ENCODE measurements at regions not wholly inside any gene's neighbourhood (a gene's known extent, or its start where the extent isn't known, plus 50 kb on each side); places are given as distances from the start of the nearest gene placed in this dataset.
A peak's percentile ranks its signal among the peaks of the same experiment; 100 is the strongest.

GRCh38 chr1:76759171-76759860, 108.0 kb upstream of the ST6GALNAC5 start:
- DNase-seq, result peak in 20 of 42 donors; percentile 10 to 71 (median 30)
- intact Hi-C loops (cut with DNase I), result no loop called here

GRCh38 chr1:76759950-76760349, 107.3 kb upstream of the ST6GALNAC5 start:
- DNase-seq, result peak in 2 of 42 donors; percentile 6 to 25
- intact Hi-C loops (cut with DNase I), result no loop called here

DNA sequence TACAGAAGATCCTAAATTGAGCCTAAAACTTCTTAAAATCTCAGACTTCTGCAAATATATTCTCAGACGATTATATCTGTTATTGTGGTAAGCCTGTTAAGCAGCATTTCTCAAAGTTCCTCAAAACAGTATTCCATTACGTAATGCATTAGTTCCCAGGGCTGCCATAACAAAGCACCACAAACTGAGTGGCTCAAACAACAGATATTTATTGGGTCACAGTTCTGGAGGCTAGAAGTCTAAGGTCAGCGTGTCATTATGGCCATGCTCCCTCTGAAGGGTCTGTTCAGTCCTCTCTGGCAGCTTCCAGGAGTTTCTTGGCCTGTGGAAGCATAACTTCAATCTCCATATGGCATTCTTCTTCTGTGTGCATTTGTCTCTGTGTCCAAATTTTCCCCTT, 103.5 kb upstream of the ST6GALNAC5 start:
- DNase-seq, result no peak
- intact Hi-C loops (cut with DNase I), result no loop called here

GRCh38 chr1:76764638-76765454, 102.4 kb upstream of the ST6GALNAC5 start:
- DNase-seq, result peak in 40 of 42 donors; percentile 9 to 70 (median 45)
- intact Hi-C loops (cut with DNase I), result no loop called here

DNA sequence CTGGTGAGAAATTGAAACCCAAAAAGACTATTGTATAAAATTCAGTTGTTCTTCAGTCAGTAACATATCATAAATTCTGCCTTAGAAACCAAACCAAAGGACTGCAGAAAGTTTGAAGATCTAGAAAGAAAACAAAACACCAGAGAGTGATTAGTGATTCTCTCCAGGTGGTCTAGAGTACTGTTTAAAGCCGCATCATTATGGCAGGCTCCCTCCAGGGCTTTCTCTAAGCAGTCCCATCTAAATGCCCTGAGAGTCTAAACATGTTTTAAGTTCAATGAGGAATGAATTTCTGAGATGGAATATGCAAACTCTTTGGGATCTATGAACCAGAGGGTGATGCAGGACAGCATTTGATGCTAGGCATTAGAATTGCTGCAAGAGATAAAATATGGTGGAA, 100.9 kb upstream of the ST6GALNAC5 start:
- no peak for DNase-seq
- intact Hi-C loops (cut with DNase I), result no loop called here

DNA sequence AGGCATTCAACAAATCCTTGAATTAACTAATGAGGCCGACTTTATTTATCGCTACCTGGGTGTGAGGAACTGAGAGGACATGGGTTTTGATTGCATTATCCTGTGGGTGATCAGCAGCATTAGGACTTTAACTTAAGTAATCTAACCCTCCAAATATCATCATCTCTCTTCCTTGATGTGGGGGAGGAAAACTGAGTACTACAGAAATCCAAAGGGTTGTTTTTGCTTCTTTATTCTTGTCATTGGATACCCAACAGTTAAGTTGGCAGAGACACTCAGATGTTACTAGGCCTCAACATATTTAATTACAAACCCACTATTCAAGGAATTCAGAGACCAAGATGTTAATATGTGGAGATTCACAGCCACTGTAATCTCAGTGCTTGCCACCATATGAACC, 97.4 kb upstream of the ST6GALNAC5 start:
- no peak for DNase-seq
- intact Hi-C loops (cut with DNase I), result no loop called here

DNA sequence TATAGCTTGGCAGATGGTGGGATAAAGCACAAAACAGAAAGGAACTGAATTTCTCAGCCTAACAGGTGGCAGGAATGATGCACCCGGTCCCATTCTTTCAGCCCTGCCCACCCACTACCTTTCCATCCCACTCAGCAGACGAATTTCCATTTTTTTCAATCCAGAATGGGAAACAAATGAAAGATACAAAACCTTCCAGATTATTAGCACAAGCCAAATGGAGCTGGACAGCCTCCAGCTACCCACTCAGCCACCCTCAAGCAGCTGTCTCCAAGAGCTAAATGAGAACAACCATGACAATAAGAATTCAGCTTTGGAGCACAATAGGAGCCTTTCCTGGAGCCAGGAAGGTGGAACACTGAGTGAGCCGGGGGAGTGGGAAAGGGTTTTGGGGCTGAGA, 96.3 kb upstream of the ST6GALNAC5 start:
- intact Hi-C loops (cut with DNase I), result no loop called here
- peak in 14 of 42 donors; percentile 8 to 61 (median 24) for DNase-seq

- no peak for DNase-seq
- intact Hi-C loops (cut with DNase I), result no loop called here
Observed at GRCh38 chr1:76781447-76781846, 85.8 kb upstream of the ST6GALNAC5 start.

DNA sequence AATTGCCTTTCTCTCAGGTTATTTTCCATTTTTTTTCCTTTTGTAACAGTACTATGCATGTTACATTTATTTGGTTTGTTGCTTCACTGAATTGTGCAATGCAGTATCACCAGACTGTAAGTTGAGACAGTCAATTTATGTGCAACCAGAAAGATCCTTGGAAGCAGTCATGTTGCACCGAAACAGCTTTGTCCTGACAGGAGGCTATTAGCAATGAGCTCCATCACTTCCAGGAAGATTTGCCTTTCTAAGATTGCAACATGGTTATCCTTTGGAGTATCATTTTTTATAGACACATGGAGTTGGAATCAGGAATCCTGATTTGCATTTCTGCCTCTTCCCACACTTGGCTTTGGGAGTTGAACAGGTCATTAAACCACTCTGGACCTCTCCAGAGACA, 84.5 kb upstream of the ST6GALNAC5 start:
- intact Hi-C loops (cut with DNase I), result no loop called here
- DNase-seq, result no peak

DNA sequence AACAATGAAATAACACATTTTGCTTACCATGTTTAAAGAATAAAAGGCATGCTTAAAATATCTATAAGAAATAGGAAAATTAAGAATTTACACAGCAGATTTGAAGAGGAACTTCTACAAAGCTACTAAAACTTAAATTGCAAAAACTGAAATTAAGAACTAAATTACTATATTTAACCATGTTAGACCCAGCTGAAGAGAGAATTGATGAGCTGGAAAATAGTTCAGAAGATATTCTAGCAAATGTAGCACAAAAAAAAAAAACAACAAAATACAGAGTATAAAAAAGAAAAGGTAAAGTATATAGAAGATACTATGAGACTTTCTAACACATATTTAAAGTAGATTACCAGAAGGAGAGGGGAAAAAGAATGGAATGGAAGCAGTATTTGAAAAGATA, 82.8 kb upstream of the ST6GALNAC5 start:
- DNase-seq, result no peak
- intact Hi-C loops (cut with DNase I), result no loop called here

DNA sequence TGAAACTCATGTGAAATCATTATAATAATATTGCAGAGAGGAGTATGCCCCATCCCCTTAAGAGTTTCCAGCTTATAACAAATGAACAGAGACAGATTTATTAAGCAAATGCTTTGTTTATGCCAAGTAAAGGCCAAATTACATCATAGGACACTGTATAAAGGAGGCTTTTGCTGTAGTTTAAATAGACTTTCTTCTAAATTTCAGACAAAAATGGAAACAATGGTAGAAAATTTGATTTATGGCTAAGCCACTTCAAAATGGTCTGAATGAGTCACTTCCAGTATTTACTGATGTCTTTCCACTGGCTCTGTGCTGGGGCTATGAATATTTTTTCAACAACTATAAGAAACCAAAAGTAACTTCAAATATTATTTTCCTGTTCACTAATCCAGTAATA, 81.1 kb upstream of the ST6GALNAC5 start:
- intact Hi-C loops (cut with DNase I), result no loop called here
- no peak for DNase-seq

DNA sequence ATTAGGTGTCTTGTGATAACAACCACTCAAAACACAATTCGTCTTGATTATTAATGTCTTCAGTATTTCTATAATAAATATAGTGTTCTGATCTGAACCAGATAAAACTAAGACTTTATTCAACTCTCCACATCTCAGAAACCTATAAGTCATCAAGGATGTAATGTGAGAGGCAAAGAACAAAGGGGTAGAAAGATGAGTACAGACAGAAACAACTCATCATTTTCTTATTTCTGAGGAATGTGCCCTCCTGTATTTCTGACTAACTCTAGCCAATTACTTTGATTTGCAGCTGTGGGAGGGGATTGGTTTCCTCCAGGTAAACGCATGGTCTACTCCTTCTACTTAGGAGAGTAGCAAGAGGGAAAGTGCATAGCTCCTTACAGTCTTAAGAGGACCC, 73.7 kb upstream of the ST6GALNAC5 start:
- intact Hi-C loops (cut with DNase I), result no loop called here
- DNase-seq, result no peak

DNA sequence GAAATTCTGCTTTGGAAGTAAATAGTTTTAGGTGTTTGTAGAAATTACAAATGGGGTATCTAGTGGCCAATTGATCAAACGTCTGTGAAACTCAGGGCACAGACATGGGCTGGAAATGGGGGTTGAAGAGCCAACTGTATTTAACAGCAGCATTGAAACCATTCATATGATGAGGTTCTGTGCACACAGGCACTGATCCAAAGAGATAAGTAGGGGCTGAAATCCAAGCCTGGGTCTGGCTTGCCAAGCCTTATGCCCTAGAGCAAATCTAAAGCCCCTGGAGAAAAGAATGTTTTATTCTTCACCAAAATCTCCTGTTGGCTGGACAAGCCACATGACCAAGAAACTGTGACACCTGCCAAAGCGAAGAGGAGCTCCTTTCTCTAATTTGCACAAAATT, 67.6 kb upstream of the ST6GALNAC5 start:
- DNase-seq, result no peak
- intact Hi-C loops (cut with DNase I), result no loop called here

DNA sequence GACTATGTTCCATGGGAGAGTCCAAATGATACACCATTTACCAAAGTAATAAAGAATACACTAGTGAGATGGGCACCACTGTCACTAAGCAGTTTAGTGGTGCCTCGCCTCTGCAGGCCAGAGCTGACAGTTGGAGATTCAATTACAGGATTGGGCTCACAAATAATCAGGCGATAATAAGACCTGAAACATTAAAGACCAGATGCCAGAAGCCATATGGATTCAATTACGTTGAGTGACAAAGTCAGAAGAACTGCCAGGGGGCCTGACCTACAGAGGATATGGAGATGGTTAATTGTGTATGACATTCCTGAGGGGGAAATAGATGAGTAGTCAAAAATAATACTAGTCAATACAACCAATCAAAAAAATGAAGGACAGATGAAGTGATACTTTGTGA, 65.2 kb upstream of the ST6GALNAC5 start:
- intact Hi-C loops (cut with DNase I), result no loop called here

GRCh38 chr1:76807543-76808260, 59.6 kb upstream of the ST6GALNAC5 start:
- intact Hi-C loops (cut with DNase I), result no loop called here
- DNase-seq, result no peak

More for the DNA sequence above, 65.2 kb upstream of the ST6GALNAC5 start:
- DNase-seq, result no peak

Measured in head of caudate nucleus (tissue), 42 donors.